Gastroesophageal sphincter (tissue), 4 donors: ENCODE measurements at regions not wholly inside any gene's neighbourhood (a gene's known extent, or its start where the extent isn't known, plus 50 kb on each side); places are given as distances from the start of the nearest gene placed in this dataset.

Source experiments
- ATAC-seq: fragments of 150-250 bp; one replicate; pipeline ENCODE4 v1.9.1; 2016; ENCODE audit warnings: mild to moderate bottlenecking, moderate library complexity
- H3K27ac ChIP-seq, 4 donors: fragments of 200-600 bp; sonication (generic) in 3 of 4; 1 replicate in 3 of 4; 2 replicates in 1 of 4; pipeline ENCODE4 v1.5.1; 2016 to 2019
- H3K27me3 ChIP-seq: fragments of 200-600 bp; sonication (generic); one replicate; pipeline ENCODE4 v1.5.1; 2019
- H3K36me3 ChIP-seq, 2 donors: fragments of 200-600 bp; sonication (generic); one replicate each; pipeline ENCODE4 v1.5.1; 2019; ENCODE audit warnings: control low read depth in 1 of 2
- H3K4me1 ChIP-seq, 3 donors: fragments of 200-600 bp; sonication (generic); 1 replicate in 2 of 3; 2 replicates in 1 of 3; pipeline ENCODE4 v1.5.1; 2016 to 2019; ENCODE audit warnings: control low read depth in 2 of 3
- H3K4me3 ChIP-seq, 2 donors: fragments of 200-600 bp; sonication (generic); one replicate each; pipeline ENCODE4 v1.5.1; 2019; ENCODE audit warnings: mild to moderate bottlenecking in 1 of 2, moderate library complexity in 1 of 2
- H3K9me3 ChIP-seq, 3 donors: fragments of 200-600 bp; sonication (generic); one replicate each; pipeline ENCODE4 v1.5.1; 2017 to 2019; ENCODE audit warnings: control low read depth in 2 of 3
- CTCF ChIP-seq, 4 experiments: fragments of 200-600 bp in 2 of 4; fragments of 450-650 bp in 2 of 4; sonication (generic) in 1 of 4; IDR thresholded peaks; one replicate each; pipeline ENCODE4 v1.5.1; 2017 to 2019; ENCODE audit warnings: antibody characterized with exemption in 4 of 4, mild to moderate bottlenecking in 2 of 4, moderate library complexity in 2 of 4
- EP300 ChIP-seq: sonication (generic); formaldehyde crosslinking; IDR thresholded peaks from one replicate; pipeline ENCODE4 v1.6.1; 2017; ENCODE audit warnings: antibody characterized with exemption, mild to moderate bottlenecking
- POLR2A ChIP-seq, 2 donors: fragments of 450-650 bp; IDR thresholded peaks; one replicate each; pipeline ENCODE4 v1.6.1; 2017; ENCODE audit warnings: antibody characterized with exemption in 2 of 2, mild to moderate bottlenecking in 2 of 2, moderate library complexity in 1 of 2
- POLR2AphosphoS5 ChIP-seq: sonication (generic); formaldehyde crosslinking; IDR thresholded peaks from one replicate; pipeline ENCODE4 v1.6.1; 2017; ENCODE audit warnings: antibody characterized with exemption
- WGBS, 2 donors: methylation state at CpG; one replicate each; pipeline ENCODE4 v1.1.5; 2018; ENCODE audit warnings: low coverage in 1 of 2; 5-methylcytosine and 5-hydroxymethylcytosine counted together

GRCh38 chr5:87770016-87770570 is 357.4 kb upstream of the CCNH start:
- H3K4me1 ChIP-seq, result no peaks in the 10 kb centered on the region
- H3K27me3 ChIP-seq, result peaks cover 23% of the 10 kb centered on the region
- WGBS, 2 donors, result 68 to 79% methylated on average over 8 of the region's 8 CpGs
- no peak for ATAC-seq
- no peak overlapping the region for H3K27ac ChIP-seq
- no peak overlapping the region for H3K4me3 ChIP-seq
- no peak for TF ChIP-seq POLR2A (IDR thresholded peaks at IDR 0.05)
- TF ChIP-seq EP300, result no peak
- TF ChIP-seq CTCF (IDR thresholded peaks at IDR 0.05), result no peak
- H3K36me3 ChIP-seq, result no peaks in the 10 kb centered on the region
- no peaks in the 10 kb centered on the region for H3K9me3 ChIP-seq

DNA sequence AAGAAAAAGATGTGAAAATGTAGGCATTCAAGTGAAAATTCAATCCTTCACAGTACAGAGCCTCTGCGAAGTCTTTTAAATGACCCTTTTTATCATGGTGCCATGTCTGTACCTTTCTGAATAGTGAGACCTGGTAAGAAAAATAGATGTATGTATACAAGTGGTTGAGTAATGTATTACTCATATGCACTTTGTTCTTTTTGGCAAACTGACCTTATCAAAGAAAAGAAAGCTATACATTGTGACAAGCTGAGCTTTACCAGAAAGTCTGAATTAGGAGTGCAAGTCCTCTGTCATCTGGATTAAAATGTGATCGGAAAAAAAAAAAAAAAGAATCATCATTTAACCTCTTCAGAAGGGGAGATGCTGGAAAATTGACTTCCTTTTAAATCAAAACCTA is 356.4 kb upstream of the CCNH start:
- Histone ChIP-seq H3K27ac (no peak overlapping the region), H3K9me3 (no peaks in the 10 kb centered on the region), H3K4me3 (no peak overlapping the region), H3K27me3 (peaks cover 23% of the 10 kb centered on the region), H3K36me3 (no peaks in the 10 kb centered on the region), H3K4me1 (no peaks in the 10 kb centered on the region)
- TF ChIP-seq EP300 (no peak), POLR2AphosphoS5 (no peak), POLR2A (IDR thresholded peaks at IDR 0.05) (no peak), CTCF (IDR thresholded peaks at IDR 0.05) (no peak)
- 44 to 82% methylated on average over 2 of the region's 2 CpGs for WGBS, 2 donors
- no peak for ATAC-seq

GRCh38 chr5:87768190-87768589 is 355.5 kb upstream of the CCNH start:
- Histone ChIP-seq H3K4me3 (no peak overlapping the region), H3K4me1 (no peaks in the 10 kb centered on the region), H3K27ac (no peak overlapping the region), H3K9me3 (no peaks in the 10 kb centered on the region), H3K36me3 (no peaks in the 10 kb centered on the region), H3K27me3 (peaks cover 17% of the 10 kb centered on the region)
- 88 to 92% methylated on average over 2 of the region's 2 CpGs for WGBS, 2 donors
- ATAC-seq, result no peak
- TF ChIP-seq EP300, result no peak
- TF ChIP-seq POLR2AphosphoS5, result no peak
- no peak for TF ChIP-seq POLR2A (IDR thresholded peaks at IDR 0.05)
- TF ChIP-seq CTCF (IDR thresholded peaks at IDR 0.05), result no peak

- H3K4me3 ChIP-seq, result no peak overlapping the region
- no peak for ATAC-seq
- peaks cover 4% of the 10 kb centered on the region for H3K27me3 ChIP-seq
- WGBS, 2 donors, result 6 to 37% methylated on average over 3 of the region's 5 CpGs
- H3K9me3 ChIP-seq, result no peaks in the 10 kb centered on the region
- no peak overlapping the region for H3K27ac ChIP-seq
- TF ChIP-seq CTCF (IDR thresholded peaks at IDR 0.05), result no peak
- no peak for TF ChIP-seq EP300
- no peak for TF ChIP-seq POLR2AphosphoS5
- no peak for TF ChIP-seq POLR2A (IDR thresholded peaks at IDR 0.05)
- H3K36me3 ChIP-seq, result no peaks in the 10 kb centered on the region
- no peaks in the 10 kb centered on the region for H3K4me1 ChIP-seq
These were observed 352.3 kb upstream of the CCNH start for GRCh38 chr5:87765009-87765408.

GRCh38 chr5:87762631-87763030 is 349.9 kb upstream of the CCNH start:
- Histone ChIP-seq H3K27me3 (no peaks in the 10 kb centered on the region), H3K4me1 (no peaks in the 10 kb centered on the region), H3K9me3 (no peaks in the 10 kb centered on the region), H3K36me3 (no peaks in the 10 kb centered on the region), H3K27ac (no peak overlapping the region), H3K4me3 (no peak overlapping the region)
- ATAC-seq, result no peak
- TF ChIP-seq EP300, result no peak
- no peak for TF ChIP-seq POLR2A (IDR thresholded peaks at IDR 0.05)
- 62 to 92% methylated on average over 1 of the region's 1 CpG for WGBS, 2 donors
